ENCODE measurements at regions not wholly inside any gene's neighbourhood (a gene's known extent, or its start where the extent isn't known, plus 50 kb on each side); places are given as distances from the start of the nearest gene placed in this dataset.

- TF ChIP-seq REST (IDR thresholded peaks at IDR 0.05), result no peak
- TF ChIP-seq MAX (IDR thresholded peaks at IDR 0.05), result no peak
- no peak for TF ChIP-seq FOXA1 (IDR thresholded peaks at IDR 0.05)
- TF ChIP-seq HNF4A (conservative IDR thresholded peaks at IDR 0.05), result no peak
- TF ChIP-seq TAF1 (conservative IDR thresholded peaks at IDR 0.05), result no peak
- TF ChIP-seq YY1 (IDR thresholded peaks at IDR 0.05), result no peak
Measured at GRCh38 chr7:85774986-85775385, 588.1 kb upstream of the SEMA3D start (continued).

GRCh38 chr7:85773116-85773728 lies 586.4 kb upstream of the SEMA3D start:
- no peak overlapping the region for H3K9ac ChIP-seq (ENCODE audit: low read depth in 1 of 2, low read length in 2 of 2)
- no peaks in the 10 kb centered on the region for H3K9me3 ChIP-seq (ENCODE audit: control insufficient read depth in 4 of 4, low read length in 3 of 4)
- no peak overlapping the region for H3K4me3 ChIP-seq (ENCODE audit: low read depth in 1 of 3, low read length in 3 of 3)
- H3K27ac ChIP-seq (ENCODE audit: low read depth in 1 of 2, low read length in 2 of 2), result no peak overlapping the region
- H3K27me3 ChIP-seq (ENCODE audit: control insufficient read depth in 4 of 4, insufficient read depth in 4 of 4, low read length in 3 of 4), result no peaks in the 10 kb centered on the region
- TF ChIP-seq TAF1 (conservative IDR thresholded peaks at IDR 0.05) (no peak), HNF4A (conservative IDR thresholded peaks at IDR 0.05) (no peak), EGR1 (IDR thresholded peaks at IDR 0.05; ENCODE audit: low read depth in 2 of 2) (no peak), ZBTB33 (IDR thresholded peaks at IDR 0.05) (no peak), JUND (IDR thresholded peaks at IDR 0.05) (no peak), YY1 (IDR thresholded peaks at IDR 0.05) (no peak), SP1 (IDR thresholded peaks at IDR 0.05) (no peak), FOXA2 (IDR thresholded peaks at IDR 0.05) (no peak), MAX (IDR thresholded peaks at IDR 0.05) (no peak), RAD21 (IDR thresholded peaks at IDR 0.05) (no peak), GABPA (IDR thresholded peaks at IDR 0.05 in 1 of 2, conservative IDR thresholded peaks at IDR 0.05 in 1 of 2) (no peak), REST (IDR thresholded peaks at IDR 0.05) (no peak)
- H3K4me1 ChIP-seq (ENCODE audit: control insufficient read depth in 4 of 4, insufficient read depth in 4 of 4, low read length in 3 of 4), result no peaks in the 10 kb centered on the region
- no peaks in the 10 kb centered on the region for H3K36me3 ChIP-seq (ENCODE audit: control insufficient read depth in 4 of 4, insufficient read depth in 3 of 4, low read depth in 1 of 4, low read length in 3 of 4)
- WGBS, result 61% methylated on average over 2 of the region's 2 CpGs
- DNase-seq (ENCODE audit: low spot score), result no peak

Data from liver (tissue), 7 donors.